ENCODE measurements at regions not wholly inside any gene's neighbourhood (a gene's known extent, or its start where the extent isn't known, plus 50 kb on each side); places are given as distances from the start of the nearest gene placed in this dataset.

GRCh38 chr14:99327050-99327449 lies 55.1 kb upstream of the BCL11B start:
- H3K27me3 Mint-ChIP-seq (ENCODE audit: unreplicated experiment) = peaks cover 2% of the 10 kb centered on the region
- DNase-seq (ENCODE audit: extremely low spot score, unreplicated experiment) = peak; percentile 34
- no peaks in the 10 kb centered on the region for H3K36me3 Mint-ChIP-seq (ENCODE audit: unreplicated experiment)

GRCh38 chr14:99326041-99326710 lies 54.2 kb upstream of the BCL11B start:
- peaks cover 9% of the 10 kb centered on the region for H3K4me1 Mint-ChIP-seq (ENCODE audit: unreplicated experiment)
- H3K27ac Mint-ChIP-seq (ENCODE audit: unreplicated experiment) = no peak overlapping the region
- TF ChIP-seq CTCF (IDR thresholded peaks at IDR 0.05) = no peak
- no peaks in the 10 kb centered on the region for H3K36me3 Mint-ChIP-seq (ENCODE audit: unreplicated experiment)
- no peak overlapping the region for H3K4me3 Mint-ChIP-seq (ENCODE audit: unreplicated experiment)
- peaks cover 2% of the 10 kb centered on the region for H3K27me3 Mint-ChIP-seq (ENCODE audit: unreplicated experiment)
- peak; percentile 56 for DNase-seq (ENCODE audit: extremely low spot score, unreplicated experiment)
- no peaks in the 10 kb centered on the region for H3K9me3 Mint-ChIP-seq (ENCODE audit: unreplicated experiment)

More at GRCh38 chr14:99327050-99327449, 55.1 kb upstream of the BCL11B start:
- no peak overlapping the region for H3K4me3 Mint-ChIP-seq (ENCODE audit: unreplicated experiment)
- H3K9me3 Mint-ChIP-seq (ENCODE audit: unreplicated experiment) = no peaks in the 10 kb centered on the region
- no peak for TF ChIP-seq CTCF (IDR thresholded peaks at IDR 0.05)
- H3K27ac Mint-ChIP-seq (ENCODE audit: unreplicated experiment) = no peak overlapping the region
- peaks cover 9% of the 10 kb centered on the region for H3K4me1 Mint-ChIP-seq (ENCODE audit: unreplicated experiment)

- DNase-seq (ENCODE audit: extremely low spot score, unreplicated experiment) = peak; percentile 77
Measured at GRCh38 chr14:99325591-99325990, 53.6 kb upstream of the BCL11B start.

GRCh38 chr14:99325016-99325415 lies 53.0 kb upstream of the BCL11B start:
- peak; percentile 73 for DNase-seq (ENCODE audit: extremely low spot score, unreplicated experiment)
- TF ChIP-seq CTCF (IDR thresholded peaks at IDR 0.05) = no peak
- H3K4me3 Mint-ChIP-seq (ENCODE audit: unreplicated experiment) = no peak overlapping the region
- H3K27me3 Mint-ChIP-seq (ENCODE audit: unreplicated experiment) = peaks cover 2% of the 10 kb centered on the region
- H3K4me1 Mint-ChIP-seq (ENCODE audit: unreplicated experiment) = peaks cover 9% of the 10 kb centered on the region
- no peaks in the 10 kb centered on the region for H3K9me3 Mint-ChIP-seq (ENCODE audit: unreplicated experiment)
- H3K36me3 Mint-ChIP-seq (ENCODE audit: unreplicated experiment) = no peaks in the 10 kb centered on the region
- H3K27ac Mint-ChIP-seq (ENCODE audit: unreplicated experiment) = no peak overlapping the region

More at GRCh38 chr14:99325591-99325990, 53.6 kb upstream of the BCL11B start:
- no peaks in the 10 kb centered on the region for H3K36me3 Mint-ChIP-seq (ENCODE audit: unreplicated experiment)
- H3K4me3 Mint-ChIP-seq (ENCODE audit: unreplicated experiment) = no peak overlapping the region
- no peak overlapping the region for H3K27ac Mint-ChIP-seq (ENCODE audit: unreplicated experiment)
- no peak for TF ChIP-seq CTCF (IDR thresholded peaks at IDR 0.05)
- H3K27me3 Mint-ChIP-seq (ENCODE audit: unreplicated experiment) = peaks cover 2% of the 10 kb centered on the region
- peaks cover 9% of the 10 kb centered on the region for H3K4me1 Mint-ChIP-seq (ENCODE audit: unreplicated experiment)
- H3K9me3 Mint-ChIP-seq (ENCODE audit: unreplicated experiment) = no peaks in the 10 kb centered on the region

- peaks cover 2% of the 10 kb centered on the region for H3K27me3 Mint-ChIP-seq (ENCODE audit: unreplicated experiment)
Measured at GRCh38 chr14:99324291-99324690, 52.3 kb upstream of the BCL11B start.

More at GRCh38 chr14:99324291-99324690, 52.3 kb upstream of the BCL11B start:
- Mint-ChIP-seq H3K27ac (ENCODE audit: unreplicated experiment) (no peak overlapping the region), H3K4me1 (ENCODE audit: unreplicated experiment) (peaks cover 9% of the 10 kb centered on the region), H3K9me3 (ENCODE audit: unreplicated experiment) (no peaks in the 10 kb centered on the region), H3K4me3 (ENCODE audit: unreplicated experiment) (no peak overlapping the region), H3K36me3 (ENCODE audit: unreplicated experiment) (no peaks in the 10 kb centered on the region)
- peak; percentile 70 for DNase-seq (ENCODE audit: extremely low spot score, unreplicated experiment)
- TF ChIP-seq CTCF (IDR thresholded peaks at IDR 0.05) = no peak
